IMR-90 (cell line): ENCODE measurements at regions not wholly inside any gene's neighbourhood (a gene's known extent, or its start where the extent isn't known, plus 50 kb on each side); places are given as distances from the start of the nearest gene placed in this dataset.

ENCODE experiments used
- ATAC-seq: fragments of 200-7000 bp; cut with Tn5 transposase; 2 replicates; pipeline ENCODE4 v1.9.1; 2020; ENCODE audit warnings: low read depth, mild to moderate bottlenecking, moderate library complexity
- BruUV-seq: library from RNA; stranded (reverse); fragments of 400-500 nt; replicated peaks from 2 replicates; lab custom pipeline; 2021; lab: Mats Ljungman, UMichigan
- CTCF ChIA-PET: fragments of 300-600 bp; formaldehyde crosslinking; extraction: SDS; loops from one replicate; lab custom pipeline; 2021; ENCODE audit warnings: antibody characterized with exemption; lab: Yijun Ruan, JAX
- POLR2A ChIA-PET: fragments of 300-600 bp; sonication (Branson Sonifier 250); formaldehyde crosslinking; loops from one replicate; lab custom pipeline; 2022; ENCODE audit warnings: antibody characterized with exemption; ENCODE audit not compliant: unreplicated experiment; lab: Charles Lee
- DNase-seq: peaks from one replicate; pipeline ENCODE4 v3.0.0; 2013
- H2AFZ ChIP-seq: replicated peaks from 2 replicates; pipeline ENCODE3; 2013; ENCODE audit warnings: low read length, mild to moderate bottlenecking; ENCODE audit not compliant: poor library complexity
- H2AK5ac ChIP-seq: 2 replicates; pipeline ENCODE4 v1.6.1; 2013; ENCODE audit warnings: low read depth, low read length, inconsistent platforms
- H2AK9ac ChIP-seq: replicated peaks from 2 replicates; pipeline ENCODE3; 2013; ENCODE audit warnings: mild to moderate bottlenecking, low read depth, low read length, moderate library complexity; ENCODE audit not compliant: poor library complexity
- H2BK120ac ChIP-seq: 2 replicates; pipeline ENCODE4 v1.6.1; 2013; ENCODE audit warnings: low read depth, low read length, inconsistent platforms
- H2BK15ac ChIP-seq: 3 replicates; pipeline ENCODE4 v1.6.1; 2013; ENCODE audit warnings: low read depth, low read length, inconsistent platforms
- H2BK20ac ChIP-seq: 2 replicates; pipeline ENCODE4 v1.6.1; 2013; ENCODE audit warnings: low read depth, mild to moderate bottlenecking, inconsistent platforms, low read length, moderate library complexity
- H2BK5ac ChIP-seq: 2 replicates; pipeline ENCODE4 v1.6.1; 2013; ENCODE audit warnings: mild to moderate bottlenecking, low read depth, low read length, inconsistent platforms; ENCODE audit not compliant: poor library complexity, severe bottlenecking
- H3K14ac ChIP-seq: replicated peaks from 2 replicates; pipeline ENCODE4 v1.6.1; 2013; ENCODE audit warnings: low read depth, low read length, inconsistent platforms
- H3K18ac ChIP-seq: 2 replicates; pipeline ENCODE4 v1.6.1; 2013; ENCODE audit warnings: low read depth, low read length, control low read depth
- H3K23ac ChIP-seq: 2 replicates; pipeline ENCODE4 v1.6.1; 2013; ENCODE audit warnings: low read depth, low read length, inconsistent platforms
- H3K27ac ChIP-seq: 2 replicates; pipeline ENCODE4 v1.5.1; 2013; ENCODE audit warnings: mild to moderate bottlenecking, control low read depth, low read length; ENCODE audit not compliant: insufficient read depth
- H3K27me3 ChIP-seq: 2 replicates; pipeline ENCODE4 v1.6.1; 2013; ENCODE audit warnings: low read length; ENCODE audit not compliant: control insufficient read depth, insufficient read depth
- H3K36me3 ChIP-seq: 2 replicates; pipeline ENCODE4 v1.6.1; 2013; ENCODE audit warnings: low read length, mixed read lengths; ENCODE audit not compliant: control insufficient read depth, insufficient read depth
- H3K4ac ChIP-seq: 2 replicates; pipeline ENCODE4 v1.6.1; 2013; ENCODE audit warnings: low read depth, low read length, inconsistent platforms
- H3K4me1 ChIP-seq: 2 replicates; pipeline ENCODE4 v1.6.1; 2013; ENCODE audit warnings: low read length, mixed read lengths; ENCODE audit not compliant: control insufficient read depth, insufficient read depth
- H3K4me2 ChIP-seq: 2 replicates; pipeline ENCODE4 v1.6.1; 2013; ENCODE audit warnings: low read depth, mild to moderate bottlenecking, control low read depth, low read length, moderate library complexity
- H3K4me3 ChIP-seq: 2 replicates; pipeline ENCODE4 v1.5.1; 2013; ENCODE audit warnings: low read depth, mild to moderate bottlenecking, control low read depth, low read length, moderate library complexity; ENCODE audit not compliant: insufficient read depth
- H3K56ac ChIP-seq: 2 replicates; pipeline ENCODE4 v1.6.1; 2013; ENCODE audit warnings: low read length, inconsistent platforms; ENCODE audit not compliant: insufficient read depth; ENCODE audit errors: extremely low read depth
- H3K79me1 ChIP-seq, 2 experiments: 2 replicates each; pipeline ENCODE4 v1.6.1; 2013; ENCODE audit warnings: low read length in 2 of 2, inconsistent platforms in 1 of 2, low read depth in 1 of 2
- H3K9ac ChIP-seq: 2 replicates; pipeline ENCODE4 v1.6.1; 2013; ENCODE audit warnings: low read depth, low read length, control low read depth
- H3K9me1 ChIP-seq: 2 replicates; pipeline ENCODE4 v1.6.1; 2013; ENCODE audit warnings: low read length, inconsistent platforms; ENCODE audit not compliant: insufficient read depth
- H3K9me3 ChIP-seq: 2 replicates; pipeline ENCODE4 v1.6.1; 2013; ENCODE audit warnings: low read length; ENCODE audit not compliant: control insufficient read depth, insufficient read depth
- H4K20me1 ChIP-seq: 2 replicates; pipeline ENCODE4 v1.6.1; 2013; ENCODE audit warnings: low read length, inconsistent platforms; ENCODE audit not compliant: insufficient read depth
- H4K5ac ChIP-seq: 2 replicates; pipeline ENCODE4 v1.6.1; 2013; ENCODE audit warnings: mild to moderate bottlenecking, low read depth, low read length, control low read depth
- H4K8ac ChIP-seq, 2 experiments: 2 replicates each; pipeline ENCODE4 v1.6.1; 2013; ENCODE audit warnings: low read depth in 2 of 2, low read length in 2 of 2, control low read depth in 1 of 2, inconsistent platforms in 1 of 2
- H4K91ac ChIP-seq: 2 replicates; pipeline ENCODE4 v1.6.1; 2013; ENCODE audit warnings: low read depth, low read length, inconsistent platforms; ENCODE audit not compliant: insufficient read depth
- BHLHE40 ChIP-seq: fragments of 150-350 bp; IDR thresholded peaks from 2 replicates; pipeline ENCODE4 v1.6.1; 2016; ENCODE audit warnings: mild to moderate bottlenecking, low read depth, low read length
- CEBPB ChIP-seq: IDR thresholded peaks from 2 replicates; pipeline ENCODE4 v1.6.1; 2012; ENCODE audit warnings: low read depth, low read length, improper control_type of control experiment
- CHD1 ChIP-seq: IDR thresholded peaks from 2 replicates; pipeline ENCODE4 v1.6.1; 2012; ENCODE audit warnings: low read depth, low read length, improper control_type of control experiment
- FOS ChIP-seq: fragments of 150-350 bp; IDR thresholded peaks from 2 replicates; pipeline ENCODE4 v1.6.1; 2016; ENCODE audit warnings: low read depth, low read length
- MAFK ChIP-seq: IDR thresholded peaks from 2 replicates; pipeline ENCODE4 v1.6.1; 2012; ENCODE audit warnings: low read depth, low read length, improper control_type of control experiment
- MAZ ChIP-seq: IDR thresholded peaks from 2 replicates; pipeline ENCODE4 v1.6.1; 2012; ENCODE audit warnings: low read depth, mild to moderate bottlenecking, low read length, improper control_type of control experiment, moderate library complexity, borderline replicate concordance
- MXI1 ChIP-seq: IDR thresholded peaks from 2 replicates; pipeline ENCODE4 v1.6.1; 2012; ENCODE audit warnings: low read depth, mild to moderate bottlenecking, low read length, moderate library complexity, borderline replicate concordance
- NFE2L2 ChIP-seq: fragments of 150-350 bp; IDR thresholded peaks from 2 replicates; pipeline ENCODE4 v1.6.1; 2016; ENCODE audit warnings: low read depth, mild to moderate bottlenecking, low read length
- POLR2A ChIP-seq: IDR thresholded peaks from 2 replicates; pipeline ENCODE4 v1.6.1; 2012; ENCODE audit warnings: mild to moderate bottlenecking, low read depth, low read length
- RAD21 ChIP-seq: IDR thresholded peaks from 2 replicates; pipeline ENCODE4 v1.6.1; 2012; ENCODE audit warnings: low read length, improper control_type of control experiment
- RCOR1 ChIP-seq: IDR thresholded peaks from 2 replicates; pipeline ENCODE4 v1.6.1; 2012; ENCODE audit warnings: mild to moderate bottlenecking, low read length, improper control_type of control experiment; ENCODE audit not compliant: insufficient replicate concordance
- RFX5 ChIP-seq: IDR thresholded peaks from 2 replicates; pipeline ENCODE4 v1.8.0; 2012; ENCODE audit warnings: low read depth, mild to moderate bottlenecking, low read length, moderate library complexity
- SMC3 ChIP-seq: fragments of 150-350 bp; IDR thresholded peaks from 2 replicates; pipeline ENCODE4 v1.6.1; 2016; ENCODE audit warnings: low read depth, mild to moderate bottlenecking, antibody characterized with exemption, low read length, moderate library complexity
- WGBS, 2 experiments: methylation state at CpG; one replicate each; pipeline versions ENCODE4 v1.1.5 to v1.1.7; 2013; ENCODE audit warnings: missing lambda C conversion rate in 2 of 2; ENCODE audit not compliant: insufficient read length in 1 of 2; ENCODE audit errors: extremely low coverage in 2 of 2; 5-methylcytosine and 5-hydroxymethylcytosine counted together
- dilution Hi-C: fragments of 300-500 bp; cut with HindIII; formaldehyde crosslinking; loops from one replicate; pipeline ENCODE4 v1.14.3; 2018; ENCODE audit warnings: low sequenced_read_pairs; ENCODE audit not compliant: unreplicated experiment
- in situ Hi-C: fragments of 300-500 bp; cut with MboI; formaldehyde crosslinking; loops from 3 replicates; pipeline ENCODE4 v1.14.3; 2019; ENCODE audit warnings: low sequenced_read_pairs, inconsistent platforms, mixed read lengths
- intact Hi-C: fragments of 100-400 bp; cut with micrococcal nuclease; formaldehyde crosslinking; loops from 2 replicates; pipeline ENCODE4 v1.10.0; 2022
- TF ChIP-seq, protein P1 (sequence below): fragments of 150-350 bp; IDR thresholded peaks from 2 replicates; pipeline ENCODE4 v1.6.1; 2017; ENCODE audit warnings: mild to moderate bottlenecking, antibody characterized with exemption, low read length, low read depth
- TF ChIP-seq, protein P2 (sequence below): conservative IDR thresholded peaks from 2 replicates; pipeline ENCODE4 v1.5.1; 2012; ENCODE audit warnings: mild to moderate bottlenecking, low read depth, low read length, improper control_type of control experiment
- TF ChIP-seq, protein P3 (sequence below): fragments of 150-350 bp; IDR thresholded peaks from 2 replicates; pipeline ENCODE4 v1.6.1; 2016; ENCODE audit warnings: low read depth, mild to moderate bottlenecking, low read length, moderate library complexity, borderline replicate concordance

DNA sequence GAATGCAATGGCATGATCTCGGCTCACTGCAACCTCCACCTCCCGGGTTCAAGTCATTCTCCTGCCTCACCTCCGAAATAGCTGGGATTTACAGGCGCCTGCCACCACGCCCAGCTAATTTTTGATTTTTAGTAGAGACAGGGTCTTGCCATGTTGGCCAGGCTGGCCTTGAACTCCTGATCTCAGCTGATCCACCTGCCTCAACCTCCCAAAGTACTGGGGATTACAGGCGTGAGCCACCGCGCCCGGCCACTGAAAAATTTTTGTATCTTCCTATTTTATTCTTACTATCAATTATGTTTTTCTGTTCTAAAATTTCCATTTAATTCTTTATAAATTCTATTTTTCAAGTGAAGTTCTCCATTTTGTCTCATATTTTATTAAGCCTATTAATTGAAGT lies 730.4 kb downstream of the EDEM1 start:
- POLR2A ChIA-PET: no interaction called here
- Histone ChIP-seq H3K27me3 (no peaks in the 10 kb centered on the region), H3K27ac (no peak overlapping the region), H2BK15ac (no peak overlapping the region), H3K4me1 (no peaks in the 10 kb centered on the region), H4K5ac (no peak overlapping the region), H2BK120ac (no peak overlapping the region), H4K91ac (no peak overlapping the region), H4K8ac (no peak overlapping the region), H3K23ac (no peak overlapping the region), H2BK5ac (no peak overlapping the region), H3K4me2 (no peak overlapping the region), H3K14ac (no peak overlapping the region), H3K4ac (no peak overlapping the region), H2AK9ac (no peak overlapping the region), H3K56ac (no peak overlapping the region), H3K9me1 (no peaks in the 10 kb centered on the region), H3K36me3 (no peaks in the 10 kb centered on the region), H2AK5ac (no peak overlapping the region), H3K9me3 (peaks cover 2% of the 10 kb centered on the region; the same call in 1 of the 2 replicates), H3K18ac (no peak overlapping the region), H4K20me1 (no peaks in the 10 kb centered on the region), H3K9ac (no peak overlapping the region), H3K4me3 (no peak overlapping the region), H2BK20ac (no peak overlapping the region), H3K79me1 (no peaks in the 10 kb centered on the region), H2AFZ (no peak overlapping the region)
- TF ChIP-seq POLR2A (no peak), SMC3 (no peak), RCOR1 (no peak), MXI1 (no peak), RAD21 (no peak), RFX5 (no peak), MAFK (no peak), NFE2L2 (no peak), CHD1 (no peak), MAZ (no peak), CEBPB (no peak), FOS (no peak), BHLHE40 (no peak)
- TF ChIP-seq, protein P1, sequence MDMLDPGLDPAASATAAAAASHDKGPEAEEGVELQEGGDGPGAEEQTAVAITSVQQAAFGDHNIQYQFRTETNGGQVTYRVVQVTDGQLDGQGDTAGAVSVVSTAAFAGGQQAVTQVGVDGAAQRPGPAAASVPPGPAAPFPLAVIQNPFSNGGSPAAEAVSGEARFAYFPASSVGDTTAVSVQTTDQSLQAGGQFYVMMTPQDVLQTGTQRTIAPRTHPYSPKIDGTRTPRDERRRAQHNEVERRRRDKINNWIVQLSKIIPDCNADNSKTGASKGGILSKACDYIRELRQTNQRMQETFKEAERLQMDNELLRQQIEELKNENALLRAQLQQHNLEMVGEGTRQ: no peak
- TF ChIP-seq, protein P2, sequence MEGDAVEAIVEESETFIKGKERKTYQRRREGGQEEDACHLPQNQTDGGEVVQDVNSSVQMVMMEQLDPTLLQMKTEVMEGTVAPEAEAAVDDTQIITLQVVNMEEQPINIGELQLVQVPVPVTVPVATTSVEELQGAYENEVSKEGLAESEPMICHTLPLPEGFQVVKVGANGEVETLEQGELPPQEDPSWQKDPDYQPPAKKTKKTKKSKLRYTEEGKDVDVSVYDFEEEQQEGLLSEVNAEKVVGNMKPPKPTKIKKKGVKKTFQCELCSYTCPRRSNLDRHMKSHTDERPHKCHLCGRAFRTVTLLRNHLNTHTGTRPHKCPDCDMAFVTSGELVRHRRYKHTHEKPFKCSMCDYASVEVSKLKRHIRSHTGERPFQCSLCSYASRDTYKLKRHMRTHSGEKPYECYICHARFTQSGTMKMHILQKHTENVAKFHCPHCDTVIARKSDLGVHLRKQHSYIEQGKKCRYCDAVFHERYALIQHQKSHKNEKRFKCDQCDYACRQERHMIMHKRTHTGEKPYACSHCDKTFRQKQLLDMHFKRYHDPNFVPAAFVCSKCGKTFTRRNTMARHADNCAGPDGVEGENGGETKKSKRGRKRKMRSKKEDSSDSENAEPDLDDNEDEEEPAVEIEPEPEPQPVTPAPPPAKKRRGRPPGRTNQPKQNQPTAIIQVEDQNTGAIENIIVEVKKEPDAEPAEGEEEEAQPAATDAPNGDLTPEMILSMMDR: no peak
- TF ChIP-seq, protein P3, sequence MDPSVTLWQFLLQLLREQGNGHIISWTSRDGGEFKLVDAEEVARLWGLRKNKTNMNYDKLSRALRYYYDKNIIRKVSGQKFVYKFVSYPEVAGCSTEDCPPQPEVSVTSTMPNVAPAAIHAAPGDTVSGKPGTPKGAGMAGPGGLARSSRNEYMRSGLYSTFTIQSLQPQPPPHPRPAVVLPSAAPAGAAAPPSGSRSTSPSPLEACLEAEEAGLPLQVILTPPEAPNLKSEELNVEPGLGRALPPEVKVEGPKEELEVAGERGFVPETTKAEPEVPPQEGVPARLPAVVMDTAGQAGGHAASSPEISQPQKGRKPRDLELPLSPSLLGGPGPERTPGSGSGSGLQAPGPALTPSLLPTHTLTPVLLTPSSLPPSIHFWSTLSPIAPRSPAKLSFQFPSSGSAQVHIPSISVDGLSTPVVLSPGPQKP: no peak
- ATAC-seq: no peak
- CTCF ChIA-PET: no interaction called here
- BruUV-seq: no TSS peak
- intact Hi-C loops (no loop called here), in situ Hi-C loops (no loop called here), dilution Hi-C loops (no loop called here)
- no CpG with 5 or more reads among the region's 9 CpGs for WGBS, 2 experiments
- no peak for DNase-seq
